CD4-positive, alpha-beta T cell treated with Interleukin-4 for 1 hour (primary cell): ENCODE measurements at regions not wholly inside any gene's neighbourhood (a gene's known extent, or its start where the extent isn't known, plus 50 kb on each side); places are given as distances from the start of the nearest gene placed in this dataset.

Experiments used
- DNase-seq, 2 donors: peaks; one replicate each; pipeline ENCODE4 v3.0.0-alpha.2; 2020 to 2022

DNA sequence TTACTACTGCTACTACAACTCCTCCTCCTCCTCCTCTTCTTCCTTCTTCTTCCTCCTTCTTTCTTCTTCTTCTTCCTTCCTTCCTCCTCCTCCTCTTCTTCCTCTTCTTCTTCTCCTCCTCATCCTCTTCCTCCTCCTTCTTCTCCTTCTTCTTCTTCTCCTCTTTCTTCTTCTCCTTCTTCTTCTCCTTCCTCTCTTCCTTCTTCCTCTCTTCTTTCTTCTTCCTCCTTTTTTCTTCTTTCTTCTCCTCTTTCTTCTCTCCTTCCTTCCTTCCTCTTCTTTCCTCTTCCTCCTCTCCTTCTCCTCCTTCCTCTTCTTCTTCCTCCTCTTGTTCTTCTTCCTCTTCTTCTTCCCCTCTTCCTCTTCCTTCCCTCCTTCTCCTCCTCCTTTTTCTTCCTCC lies 94.7 kb upstream of the MYO16 start:
- DNase-seq, result no peak

DNA sequence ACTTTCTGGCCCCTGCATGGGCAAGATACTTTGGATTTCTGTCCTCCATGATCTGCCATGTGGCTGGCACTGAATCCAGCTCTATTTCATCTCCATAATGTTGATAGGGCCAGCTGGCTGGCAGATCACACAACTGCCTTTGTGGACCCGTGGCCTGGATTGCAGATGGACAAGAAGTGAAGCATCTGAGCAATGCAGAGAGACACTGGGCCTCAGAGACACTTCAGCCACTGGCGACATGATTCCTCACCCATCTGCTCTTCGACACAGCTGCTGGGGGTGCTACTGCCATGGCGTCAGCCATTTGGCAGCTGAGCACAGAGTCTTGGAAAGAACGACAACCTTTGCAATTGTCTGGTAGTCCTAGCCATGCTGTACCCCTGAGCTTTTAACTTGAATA lies 79.5 kb upstream of the MYO16 start:
- no peak for DNase-seq

DNA sequence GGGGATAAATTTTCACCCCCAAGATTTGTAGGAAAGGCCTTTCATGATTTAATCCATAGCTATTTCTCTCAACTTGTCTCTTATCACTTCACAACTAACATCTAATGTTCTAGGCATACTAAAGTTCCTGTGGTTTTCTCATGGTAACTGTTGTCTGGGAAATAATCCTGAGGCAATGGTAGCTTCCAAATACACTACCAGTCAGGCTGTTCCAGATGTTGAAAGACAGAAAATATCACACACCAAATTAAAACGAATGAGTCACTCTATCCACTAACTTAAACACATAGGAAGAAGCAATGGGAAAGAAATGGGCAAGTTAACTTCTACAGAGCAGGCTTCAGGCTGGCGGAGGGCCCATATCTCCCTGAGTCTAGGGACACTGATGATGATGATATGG lies 77.7 kb upstream of the MYO16 start:
- DNase-seq, result no peak

DNA sequence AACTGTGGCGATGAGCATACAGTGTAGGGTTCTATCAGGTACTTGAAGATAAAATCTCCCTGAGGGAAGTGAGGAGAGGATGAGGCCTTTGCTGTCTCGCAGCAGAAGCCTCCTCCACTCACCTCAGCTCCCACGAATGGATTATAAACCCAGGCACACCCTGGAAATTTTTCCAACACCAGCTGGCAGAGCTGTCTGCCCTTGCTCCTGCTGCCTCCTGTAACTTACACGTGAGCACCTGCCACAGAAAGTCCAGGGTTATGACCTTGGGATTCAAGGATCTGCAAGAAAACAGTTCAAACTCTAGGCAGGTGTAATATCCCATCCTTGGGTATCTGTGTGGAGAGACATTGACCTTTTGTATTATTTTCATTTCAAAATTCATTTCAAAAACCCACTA lies 70.9 kb upstream of the MYO16 start:
- DNase-seq, result no peak

DNA sequence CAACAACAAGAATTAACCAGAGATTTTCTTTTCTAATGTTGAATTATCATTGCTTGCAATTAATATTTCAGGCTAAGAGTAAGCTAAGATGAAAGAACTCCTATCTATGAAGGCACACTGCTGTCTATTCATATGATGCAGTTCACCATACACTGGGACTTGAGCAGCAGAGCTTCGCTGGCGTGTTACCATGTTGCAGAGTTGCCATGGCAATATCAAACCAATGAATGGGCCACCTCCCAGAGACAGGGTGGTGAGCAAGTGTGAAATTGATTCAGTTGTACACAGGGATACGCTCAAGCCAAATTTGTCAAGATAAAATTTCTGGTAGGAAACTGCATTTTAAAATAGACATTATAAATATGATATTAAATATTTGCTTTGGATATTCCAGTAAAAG lies 69.3 kb upstream of the MYO16 start:
- DNase-seq, result no peak

DNA sequence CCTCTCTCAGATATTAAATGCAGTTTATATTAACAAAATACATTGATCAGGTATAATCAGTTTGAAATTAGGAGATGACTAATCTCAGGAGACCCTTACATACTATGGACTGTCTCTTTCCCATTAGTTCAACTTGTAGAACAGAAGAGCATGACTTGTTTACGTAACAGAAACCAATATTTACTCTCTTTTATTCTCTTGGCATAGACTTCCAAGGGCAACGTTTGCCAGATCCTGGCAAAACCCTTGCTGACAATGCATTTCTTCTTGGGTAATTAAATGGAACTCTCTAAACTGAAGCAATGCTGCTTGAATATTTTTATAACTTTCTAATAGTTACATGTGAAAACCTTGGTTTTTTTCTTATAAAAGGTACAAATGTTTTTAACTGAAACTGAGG lies 68.3 kb upstream of the MYO16 start:
- DNase-seq, result no peak

DNA sequence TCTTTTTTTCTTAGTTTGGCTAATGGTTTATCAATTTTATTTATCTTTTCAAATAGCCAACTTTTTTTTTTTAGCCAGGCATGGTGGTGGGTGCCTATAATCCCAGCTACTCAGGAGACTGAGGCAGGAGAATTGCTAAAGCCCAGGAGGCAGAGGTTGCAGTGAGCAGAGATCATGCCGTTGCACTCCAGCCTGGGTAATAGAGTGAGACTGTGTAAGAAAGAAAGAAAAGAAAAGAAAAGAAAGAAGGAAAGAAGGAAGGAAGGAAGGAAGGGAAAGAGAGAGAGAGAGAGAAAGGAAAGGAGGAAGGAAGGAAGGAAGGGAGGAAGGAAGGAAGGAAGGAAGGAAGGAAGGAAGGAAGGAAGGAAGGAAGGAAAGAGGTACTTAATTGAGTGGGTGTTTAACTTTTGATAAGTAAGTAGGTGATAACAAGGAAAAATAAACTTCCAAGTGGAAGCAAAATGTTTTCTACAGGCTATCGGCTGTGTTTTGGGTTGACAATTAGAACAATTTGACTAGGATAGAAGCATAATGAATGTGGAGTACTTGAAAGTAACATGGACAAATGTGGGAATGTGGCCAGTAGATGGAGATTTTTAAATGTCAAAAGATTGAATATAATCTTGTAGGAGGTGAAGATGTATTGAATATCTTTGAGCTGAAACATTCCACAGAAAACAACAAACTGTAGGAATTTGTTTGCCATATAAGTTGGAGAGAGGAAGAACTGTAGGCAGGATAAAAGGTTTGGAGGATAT lies 62.8 kb upstream of the MYO16 start:
- DNase-seq, result no peak

DNA sequence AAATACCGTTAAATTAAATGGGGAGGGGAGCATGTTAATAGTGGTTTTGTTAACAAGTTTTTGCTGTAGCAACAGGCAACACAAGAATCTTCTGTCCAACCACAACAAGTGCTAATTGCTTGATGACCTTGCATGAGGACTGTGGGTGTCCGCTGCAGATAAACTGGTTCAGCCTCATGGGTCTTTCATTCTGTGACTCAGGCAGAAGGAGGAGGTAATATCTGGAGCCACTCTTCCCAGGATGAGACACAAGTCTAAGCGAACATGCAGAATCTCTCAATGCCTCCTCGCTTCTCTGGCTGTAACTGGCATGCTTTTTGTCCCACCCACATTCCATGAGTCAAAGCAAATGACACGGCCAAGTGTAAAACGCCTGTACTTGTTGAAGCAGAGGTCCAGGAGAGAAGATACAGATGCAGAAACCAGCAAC lies 56.6 kb upstream of the MYO16 start:
- no peak for DNase-seq

DNA sequence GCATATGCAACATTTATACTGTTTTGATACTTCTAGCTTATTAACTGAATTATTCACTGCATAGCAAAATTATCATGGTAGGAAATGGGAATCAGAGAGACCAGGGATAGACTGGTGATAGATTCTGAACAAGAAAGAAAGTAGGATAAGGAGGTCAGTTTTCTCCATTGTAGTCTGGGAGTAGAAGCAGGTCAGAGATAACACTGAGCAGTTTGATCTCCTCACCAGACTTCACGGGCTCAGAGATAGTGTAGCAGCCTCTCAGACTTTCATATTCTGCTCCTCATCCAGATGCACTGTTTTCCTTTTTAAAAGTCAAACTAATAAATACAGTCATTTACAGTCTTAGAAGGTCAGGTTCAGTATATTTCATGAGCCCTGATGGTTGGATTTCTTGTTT lies 56.0 kb upstream of the MYO16 start:
- DNase-seq, result no peak

DNA sequence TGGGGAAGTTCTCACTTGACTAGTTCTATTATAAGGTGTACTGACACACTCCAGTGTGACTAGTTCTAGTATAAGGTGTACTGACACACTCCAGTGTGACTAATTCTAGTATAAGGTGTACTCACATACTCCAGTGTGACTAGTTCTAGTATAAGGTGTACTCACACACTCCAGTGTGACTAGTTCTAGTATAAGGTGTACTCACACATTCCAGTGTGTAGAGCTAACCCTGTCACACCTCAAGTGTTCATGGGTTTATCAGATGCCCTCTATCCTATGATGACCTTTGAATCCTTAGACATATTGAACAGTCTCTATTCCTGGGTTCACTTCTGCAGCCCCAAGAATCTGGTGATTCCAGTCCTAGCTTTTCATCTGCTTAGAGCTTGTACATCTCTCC lies 54.6 kb upstream of the MYO16 start:
- DNase-seq, result no peak

DNA sequence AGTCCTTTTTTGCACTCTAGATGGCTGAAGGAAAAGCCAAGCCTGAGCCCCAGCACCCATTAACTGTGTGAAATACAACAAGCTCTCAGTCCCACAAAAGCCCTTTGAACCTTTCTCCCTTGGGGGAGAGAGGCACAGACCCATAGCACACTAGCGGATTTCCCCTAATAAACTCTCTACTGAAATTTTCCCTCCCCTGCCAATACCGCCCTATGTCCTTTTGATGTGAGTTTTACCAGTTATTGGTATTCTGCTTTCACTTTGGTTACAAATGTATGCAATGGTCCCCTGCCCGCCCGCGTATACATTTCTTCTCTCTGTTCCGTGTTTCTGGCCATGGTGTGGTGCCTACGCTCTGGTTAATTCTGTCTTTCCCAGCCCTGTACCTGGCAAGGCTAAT lies 54.0 kb upstream of the MYO16 start:
- DNase-seq, result no peak
